ENCODE measurements at regions not wholly inside any gene's neighbourhood (a gene's known extent, or its start where the extent isn't known, plus 50 kb on each side); places are given as distances from the start of the nearest gene placed in this dataset.

GRCh38 chr18:65459741-65460140 is 291.1 kb upstream of the CDH7 start:
- no peak for TF ChIP-seq CTCF (conservative IDR thresholded peaks at IDR 0.05 in 1 of 2, IDR thresholded peaks at IDR 0.05 in 1 of 2; ENCODE audit: extremely low read depth in 1 of 2, insufficient read depth in 1 of 2, low read depth in 1 of 2, low read length in 2 of 2)
- no peak for TF ChIP-seq EZH2 (IDR thresholded peaks at IDR 0.05; ENCODE audit: borderline replicate concordance, low read length)

All from mammary epithelial cell (primary cell).